H9 (cell line): ENCODE measurements at regions not wholly inside any gene's neighbourhood (a gene's known extent, or its start where the extent isn't known, plus 50 kb on each side); places are given as distances from the start of the nearest gene placed in this dataset.

ENCODE experiments used
- DNase-seq: peaks from one replicate; pipeline ENCODE4 v3.0.0-alpha.2; 2017
- H2AFZ ChIP-seq: one replicate; pipeline ENCODE4 v1.6.1; 2013; ENCODE audit warnings: mild to moderate bottlenecking, low read length, control low read depth, moderate library complexity
- H2AK5ac ChIP-seq: 2 replicates; pipeline ENCODE4 v1.6.1; 2013; ENCODE audit warnings: low read length, control low read depth, mixed read lengths; ENCODE audit not compliant: insufficient read length
- H2BK120ac ChIP-seq: one replicate; pipeline ENCODE4 v1.6.1; 2013; ENCODE audit warnings: low read depth, mild to moderate bottlenecking, low read length, control low read depth, inconsistent platforms; ENCODE audit not compliant: poor library complexity, severe bottlenecking
- H2BK12ac ChIP-seq: 2 replicates; pipeline ENCODE4 v1.6.1; 2013; ENCODE audit warnings: low read length, control low read depth, mixed read lengths, low read depth; ENCODE audit not compliant: insufficient read length
- H2BK15ac ChIP-seq: 2 replicates; pipeline ENCODE4 v1.6.1; 2013; ENCODE audit warnings: low read depth, low read length, control low read depth
- H2BK20ac ChIP-seq: one replicate; pipeline ENCODE4 v1.6.1; 2013; ENCODE audit warnings: low read depth, mild to moderate bottlenecking, low read length, control low read depth, inconsistent platforms; ENCODE audit not compliant: poor library complexity, severe bottlenecking
- H2BK5ac ChIP-seq: 2 replicates; pipeline ENCODE4 v1.6.1; 2013; ENCODE audit warnings: low read length, control low read depth, mixed read lengths; ENCODE audit not compliant: insufficient read length
- H3K14ac ChIP-seq: 2 replicates; pipeline ENCODE4 v1.6.1; 2013; ENCODE audit warnings: low read length, control low read depth; ENCODE audit not compliant: insufficient read depth
- H3K18ac ChIP-seq: 2 replicates; pipeline ENCODE4 v1.6.1; 2013; ENCODE audit warnings: low read depth, mild to moderate bottlenecking, mixed read lengths, low read length, control low read depth; ENCODE audit not compliant: insufficient read length
- H3K23ac ChIP-seq: 2 replicates; pipeline ENCODE4 v1.6.1; 2013; ENCODE audit warnings: low read length, control low read depth, mixed read lengths, low read depth; ENCODE audit not compliant: insufficient read length
- H3K23me2 ChIP-seq: 2 replicates; pipeline ENCODE4 v1.6.1; 2013; ENCODE audit warnings: low read depth, mild to moderate bottlenecking, mixed read lengths, low read length, control low read depth; ENCODE audit not compliant: insufficient read length, poor library complexity, severe bottlenecking
- H3K27ac ChIP-seq: 2 replicates; pipeline ENCODE4 v1.5.1; 2013; ENCODE audit warnings: low read length, control low read depth, mixed read lengths, low read depth; ENCODE audit not compliant: insufficient read length
- H3K27me3 ChIP-seq: 2 replicates; pipeline ENCODE4 v1.6.1; 2013; ENCODE audit warnings: low read length, control low read depth, inconsistent platforms; ENCODE audit not compliant: insufficient read depth
- H3K4ac ChIP-seq: 2 replicates; pipeline ENCODE4 v1.6.1; 2013; ENCODE audit warnings: low read depth, mild to moderate bottlenecking, control low read depth, inconsistent platforms, low read length, moderate library complexity
- H3K4me1 ChIP-seq: 2 replicates; pipeline ENCODE4 v1.6.1; 2013; ENCODE audit warnings: low read length, control low read depth, inconsistent platforms; ENCODE audit not compliant: insufficient read depth
- H3K4me2 ChIP-seq: 2 replicates; pipeline ENCODE4 v1.6.1; 2013; ENCODE audit warnings: low read length, control low read depth, mixed read lengths; ENCODE audit not compliant: insufficient read length, insufficient read depth
- H3K56ac ChIP-seq: 2 replicates; pipeline ENCODE4 v1.6.1; 2013; ENCODE audit warnings: low read depth, mild to moderate bottlenecking, mixed read lengths, low read length, control low read depth; ENCODE audit not compliant: insufficient read length
- H3K79me1 ChIP-seq: 2 replicates; pipeline ENCODE4 v1.6.1; 2013; ENCODE audit warnings: low read depth, mild to moderate bottlenecking, moderate library complexity, low read length, control low read depth, inconsistent platforms; ENCODE audit not compliant: insufficient read depth, poor library complexity, severe bottlenecking
- H3K79me2 ChIP-seq: 2 replicates; pipeline ENCODE4 v1.6.1; 2013; ENCODE audit warnings: low read length, control low read depth, inconsistent platforms; ENCODE audit not compliant: insufficient read depth
- H3K9ac ChIP-seq: 2 replicates; pipeline ENCODE4 v1.6.1; 2013; ENCODE audit warnings: low read length, control low read depth, mixed read lengths; ENCODE audit not compliant: insufficient read length; ENCODE audit errors: extremely low read depth
- H3K9me3 ChIP-seq: one replicate; pipeline ENCODE4 v1.6.1; 2013; ENCODE audit warnings: low read depth, low read length, inconsistent platforms; ENCODE audit not compliant: control insufficient read depth
- H3T11ph ChIP-seq: one replicate; pipeline ENCODE4 v1.6.1; 2013; ENCODE audit warnings: mild to moderate bottlenecking, low read length, control low read depth, inconsistent platforms
- H4K20me1 ChIP-seq: one replicate; pipeline ENCODE4 v1.6.1; 2013; ENCODE audit not compliant: control insufficient read depth, insufficient read length, insufficient read depth
- H4K5ac ChIP-seq: 2 replicates; pipeline ENCODE4 v1.6.1; 2013; ENCODE audit warnings: low read depth, mild to moderate bottlenecking, mixed read lengths, low read length, control low read depth; ENCODE audit not compliant: insufficient read length
- H4K8ac ChIP-seq: replicated peaks from 2 replicates; pipeline ENCODE4 v1.6.1; 2013; ENCODE audit warnings: low read length, control low read depth, mixed read lengths, low read depth; ENCODE audit not compliant: insufficient read length
- H4K91ac ChIP-seq: 2 replicates; pipeline ENCODE4 v1.6.1; 2013; ENCODE audit warnings: low read depth, mild to moderate bottlenecking, moderate library complexity, mixed read lengths, low read length, control low read depth; ENCODE audit not compliant: insufficient read length
- H3K27ac Mint-ChIP-seq, 3 experiments: 2 replicates in 2 of 3; 3 replicates in 1 of 3; pipeline ENCODE4 v1.8.0; 2020 to 2021; ENCODE audit warnings: mixed read lengths in 3 of 3, mild to moderate bottlenecking in 1 of 3, moderate library complexity in 1 of 3
- H3K27me3 Mint-ChIP-seq: 2 replicates; pipeline ENCODE4 v1.8.0; 2021; ENCODE audit warnings: low read depth, mild to moderate bottlenecking, moderate library complexity, mixed read lengths
- H3K36me3 Mint-ChIP-seq, 3 experiments: 2 replicates in 2 of 3; 3 replicates in 1 of 3; pipeline ENCODE4 v1.8.0; 2020 to 2021; ENCODE audit warnings: low read depth in 3 of 3, mixed read lengths in 3 of 3; ENCODE audit not compliant: insufficient read depth in 1 of 3
- H3K4me1 Mint-ChIP-seq, 2 experiments: 2 replicates each; pipeline ENCODE4 v1.8.0; 2020; ENCODE audit warnings: mixed read lengths in 2 of 2
- H3K4me3 Mint-ChIP-seq, 2 experiments: 2 replicates in 1 of 2; 3 replicates in 1 of 2; pipeline ENCODE4 v1.8.0; 2020 to 2021; ENCODE audit warnings: mild to moderate bottlenecking in 2 of 2, mixed read lengths in 2 of 2, moderate library complexity in 1 of 2
- H3K9me3 Mint-ChIP-seq, 2 experiments: 2 replicates in 1 of 2; 3 replicates in 1 of 2; pipeline ENCODE4 v1.8.0; 2020; ENCODE audit warnings: mild to moderate bottlenecking in 2 of 2, mixed read lengths in 2 of 2, moderate library complexity in 1 of 2
- WGBS: extraction: QIAGEN DNeasy Blood & Tissue Kit; methylation state at CpG from one replicate; pipeline ENCODE4 v1.1.7; 2013; ENCODE audit warnings: missing lambda C conversion rate, low lambda C conversion rate, mixed read lengths; ENCODE audit not compliant: insufficient read length; ENCODE audit errors: extremely low coverage; 5-methylcytosine and 5-hydroxymethylcytosine counted together
- TF ChIP-seq, protein P1 (sequence below): fragments of 200-600 bp; sonication (generic); conservative IDR thresholded peaks from 3 replicates; pipeline ENCODE4 v1.8.0; 2021; ENCODE audit warnings: antibody characterized with exemption, mild to moderate bottlenecking

DNA sequence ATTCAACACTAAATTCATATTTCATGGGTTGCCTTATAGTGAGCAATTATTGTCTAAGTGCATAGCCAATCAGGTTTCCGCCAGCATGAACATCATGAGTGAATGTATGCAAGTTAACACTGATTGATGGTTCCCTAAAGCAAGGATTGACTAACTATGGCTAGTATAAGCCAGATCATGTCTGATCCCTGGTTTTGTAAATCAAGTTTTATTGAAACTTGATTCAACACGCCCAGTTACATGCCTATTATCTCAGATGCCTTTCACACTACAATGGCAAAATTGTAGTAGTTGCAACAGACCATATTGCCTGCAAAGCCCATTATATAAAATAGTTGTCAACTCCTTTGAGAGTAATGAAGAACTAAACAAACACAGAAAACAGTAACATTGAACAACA is 1127.4 kb downstream of the NCAM2 start:
- H3T11ph ChIP-seq: no peak overlapping the region
- Mint-ChIP-seq H3K4me3 (no peak overlapping the region), H3K36me3 (peaks cover 0 to 9% (median 6%) of the 10 kb centered on the region in 3 experiments; a peak in 4 of 7 replicates), H3K27me3 (no peaks in the 10 kb centered on the region; the same call in 1 of the 2 replicates), H3K27ac (no peak overlapping the region), H3K9me3 (peaks cover 6 to 16% of the 10 kb centered on the region in 2 experiments; a peak in 4 of 5 replicates), H3K4me1 (peaks cover 4 to 8% of the 10 kb centered on the region in 2 experiments)
- H4K5ac ChIP-seq: no peak overlapping the region
- H3K9me3 ChIP-seq: no peaks in the 10 kb centered on the region
- no CpG with 5 or more reads among the region's 2 CpGs for WGBS
- no peak overlapping the region for H3K4me2 ChIP-seq
- H3K18ac ChIP-seq: no peak overlapping the region
- no peak overlapping the region for H2BK20ac ChIP-seq
- H2BK5ac ChIP-seq: no peak overlapping the region
- no peak overlapping the region for H3K56ac ChIP-seq
- no peak for DNase-seq
- H4K91ac ChIP-seq: no peak overlapping the region
- peaks cover 2% of the 10 kb centered on the region; the same call in 1 of the 2 replicates for H3K27me3 ChIP-seq
- no peaks in the 10 kb centered on the region for H3K4me1 ChIP-seq
- H2AK5ac ChIP-seq: no peak overlapping the region
- H3K79me2 ChIP-seq: no peaks in the 10 kb centered on the region
- no peak overlapping the region for H2AFZ ChIP-seq
- no peak overlapping the region for H3K14ac ChIP-seq
- no peaks in the 10 kb centered on the region for H4K20me1 ChIP-seq
- no peaks in the 10 kb centered on the region for H3K23me2 ChIP-seq
- H3K4ac ChIP-seq: no peak overlapping the region
- no peak overlapping the region for H2BK120ac ChIP-seq
- H3K27ac ChIP-seq: no peak overlapping the region
- H2BK12ac ChIP-seq: no peak overlapping the region
- H3K79me1 ChIP-seq: no peaks in the 10 kb centered on the region
- no peak overlapping the region for H4K8ac ChIP-seq
- H3K23ac ChIP-seq: no peak overlapping the region
- H2BK15ac ChIP-seq: no peak overlapping the region
- no peak overlapping the region for H3K9ac ChIP-seq
- TF ChIP-seq, protein P1, sequence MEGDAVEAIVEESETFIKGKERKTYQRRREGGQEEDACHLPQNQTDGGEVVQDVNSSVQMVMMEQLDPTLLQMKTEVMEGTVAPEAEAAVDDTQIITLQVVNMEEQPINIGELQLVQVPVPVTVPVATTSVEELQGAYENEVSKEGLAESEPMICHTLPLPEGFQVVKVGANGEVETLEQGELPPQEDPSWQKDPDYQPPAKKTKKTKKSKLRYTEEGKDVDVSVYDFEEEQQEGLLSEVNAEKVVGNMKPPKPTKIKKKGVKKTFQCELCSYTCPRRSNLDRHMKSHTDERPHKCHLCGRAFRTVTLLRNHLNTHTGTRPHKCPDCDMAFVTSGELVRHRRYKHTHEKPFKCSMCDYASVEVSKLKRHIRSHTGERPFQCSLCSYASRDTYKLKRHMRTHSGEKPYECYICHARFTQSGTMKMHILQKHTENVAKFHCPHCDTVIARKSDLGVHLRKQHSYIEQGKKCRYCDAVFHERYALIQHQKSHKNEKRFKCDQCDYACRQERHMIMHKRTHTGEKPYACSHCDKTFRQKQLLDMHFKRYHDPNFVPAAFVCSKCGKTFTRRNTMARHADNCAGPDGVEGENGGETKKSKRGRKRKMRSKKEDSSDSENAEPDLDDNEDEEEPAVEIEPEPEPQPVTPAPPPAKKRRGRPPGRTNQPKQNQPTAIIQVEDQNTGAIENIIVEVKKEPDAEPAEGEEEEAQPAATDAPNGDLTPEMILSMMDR: no peak
